Ovary (tissue), 7 donors: ENCODE measurements at regions not wholly inside any gene's neighbourhood (a gene's known extent, or its start where the extent isn't known, plus 50 kb on each side); places are given as distances from the start of the nearest gene placed in this dataset.

Experiments used
- DNase-seq, 5 donors: peaks; one replicate each; pipeline ENCODE4 v3.0.0-alpha.2; 2019 to 2020
- H3K27ac ChIP-seq, 2 donors: fragments of 200-600 bp; one replicate each; pipeline versions ENCODE4 v1.5.1 to v1.8.0; 2019 to 2022
- H3K27me3 ChIP-seq: fragments of 200-600 bp; one replicate; pipeline ENCODE4 v1.8.0; 2022
- H3K36me3 ChIP-seq: fragments of 200-600 bp; sonication (generic); one replicate; pipeline ENCODE4 v1.5.1; 2019
- H3K4me1 ChIP-seq: one replicate; pipeline ENCODE4 v1.8.1; 2013; ENCODE audit warnings: mild to moderate bottlenecking, moderate library complexity; ENCODE audit not compliant: insufficient read depth
- H3K4me3 ChIP-seq: fragments of 200-600 bp; sonication (generic); one replicate; pipeline ENCODE4 v1.5.1; 2017
- H3K9me3 ChIP-seq, 2 donors: fragments of 200-600 bp in 1 of 2; sonication (generic) in 1 of 2; one replicate each; pipeline versions ENCODE4 v1.5.1 to v1.8.1; 2013 to 2019; ENCODE audit warnings: mild to moderate bottlenecking in 1 of 2, moderate library complexity in 1 of 2
- CTCF ChIP-seq, 3 donors: fragments of 450-650 bp in 2 of 3; fragments of 200-600 bp in 1 of 3; IDR thresholded peaks; one replicate each; pipeline versions ENCODE4 v1.5.1 to v1.8.0; 2016 to 2022; ENCODE audit warnings: antibody characterized with exemption in 3 of 3, mild to moderate bottlenecking in 1 of 3
- EP300 ChIP-seq: sonication (generic); formaldehyde crosslinking; IDR thresholded peaks from one replicate; pipeline ENCODE4 v1.6.1; 2017; ENCODE audit warnings: antibody characterized with exemption
- POLR2A ChIP-seq: fragments of 450-650 bp; IDR thresholded peaks from one replicate; pipeline ENCODE4 v1.6.1; 2017; ENCODE audit warnings: antibody characterized with exemption, mild to moderate bottlenecking, moderate library complexity
- WGBS, 3 donors: extraction: QIAGEN DNeasy Blood & Tissue Kit in 1 of 3; methylation state at CpG; one replicate each; pipeline versions ENCODE4 v1.1.5 to v1.1.7; 2013 to 2017; 5-methylcytosine and 5-hydroxymethylcytosine counted together
- intact Hi-C, 4 donors: fragments of 100-400 bp; cut with DNase I; formaldehyde crosslinking; loops; one replicate each; pipeline versions ENCODE4 v1.11.0 to v1.15.1; 2022 to 2023
- donor health status: DM: no; HTN: no; CAD: no; lungs with moderate emphysema.
- donor health status: DM: no; HTN: no; CAD: no.
- donor health status: Bipolar disorder and iron deficiency.
- donor health status: DM: no; HTN: no; CAD: no.
- donor health status: DM: yes; HTN: yes; CAD: no.

GRCh38 chrY:19026631-19027030 lies 253.1 kb upstream of the HSFY2 start:
- WGBS, 3 donors: no CpG with 5 or more reads among the region's 3 CpGs
- TF ChIP-seq EP300 (no peak), POLR2A (no peak), CTCF (IDR thresholded peaks at IDR 0.05) (no peak)
- Histone ChIP-seq H3K4me1 (no peaks in the 10 kb centered on the region), H3K27ac (no peak overlapping the region), H3K27me3 (no peaks in the 10 kb centered on the region), H3K36me3 (no peaks in the 10 kb centered on the region), H3K9me3 (no peaks in the 10 kb centered on the region), H3K4me3 (no peak overlapping the region)
- intact Hi-C loops: no loop called here
- no peak for DNase-seq

- Histone ChIP-seq H3K9me3 (no peaks in the 10 kb centered on the region), H3K27me3 (no peaks in the 10 kb centered on the region), H3K4me1 (no peaks in the 10 kb centered on the region), H3K36me3 (no peaks in the 10 kb centered on the region), H3K27ac (no peak overlapping the region), H3K4me3 (no peak overlapping the region)
- intact Hi-C loops: no loop called here
- no peak for TF ChIP-seq POLR2A
- no CpG with 5 or more reads among the region's 2 CpGs for WGBS, 3 donors
- DNase-seq: no peak
Measured at GRCh38 chrY:19023934-19024333, 250.4 kb upstream of the HSFY2 start.

GRCh38 chrY:19020193-19020592 lies 246.7 kb upstream of the HSFY2 start:
- Histone ChIP-seq H3K4me1 (no peaks in the 10 kb centered on the region), H3K27ac (no peak overlapping the region), H3K4me3 (no peak overlapping the region), H3K27me3 (no peaks in the 10 kb centered on the region), H3K36me3 (no peaks in the 10 kb centered on the region), H3K9me3 (no peaks in the 10 kb centered on the region)
- TF ChIP-seq CTCF (IDR thresholded peaks at IDR 0.05): no peak
- TF ChIP-seq EP300: no peak
- TF ChIP-seq POLR2A: no peak
- intact Hi-C loops: no loop called here
- no CpG with 5 or more reads among the region's 4 CpGs for WGBS, 3 donors
- no peak for DNase-seq

GRCh38 chrY:19016990-19017389 lies 243.5 kb upstream of the HSFY2 start:
- Histone ChIP-seq H3K4me3 (no peak overlapping the region), H3K27me3 (no peaks in the 10 kb centered on the region), H3K4me1 (no peaks in the 10 kb centered on the region), H3K9me3 (no peaks in the 10 kb centered on the region), H3K36me3 (no peaks in the 10 kb centered on the region), H3K27ac (no peak overlapping the region)
- DNase-seq: no peak
- intact Hi-C loops: no loop called here
- TF ChIP-seq CTCF (IDR thresholded peaks at IDR 0.05) (no peak), EP300 (no peak), POLR2A (no peak)
- no CpG with 5 or more reads among the region's 5 CpGs for WGBS, 3 donors

GRCh38 chrY:19015854-19016253 lies 242.3 kb upstream of the HSFY2 start:
- Histone ChIP-seq H3K4me3 (no peak overlapping the region), H3K4me1 (no peaks in the 10 kb centered on the region), H3K27me3 (no peaks in the 10 kb centered on the region), H3K36me3 (no peaks in the 10 kb centered on the region), H3K27ac (no peak overlapping the region), H3K9me3 (no peaks in the 10 kb centered on the region)
- no peak for TF ChIP-seq POLR2A
- TF ChIP-seq EP300: no peak
- TF ChIP-seq CTCF (IDR thresholded peaks at IDR 0.05): no peak
- DNase-seq: no peak
- WGBS, 3 donors: no CpG with 5 or more reads among the region's 2 CpGs
- intact Hi-C loops: no loop called here
